GM19025 (cell line): ENCODE measurements at regions not wholly inside any gene's neighbourhood (a gene's known extent, or its start where the extent isn't known, plus 50 kb on each side); places are given as distances from the start of the nearest gene placed in this dataset.
"Not testable (repeated sequence)": the region's sequence is repeated elsewhere in the genome, so short reads cannot be mapped to it uniquely, and the experiment has no call there.

Experiments
- ATAC-seq: cut with Tn5 transposase; IDR thresholded peaks from one replicate; pipeline ENCODE4 v1.9.1; 2021; ENCODE audit warnings: mild to moderate bottlenecking, low read depth, moderate library complexity; ENCODE audit not compliant: unreplicated experiment

- no peak for ATAC-seq
Observed at GRCh38 chr5:105924366-105924765, 1746.4 kb downstream of the EFNA5 start.

GRCh38 chr5:105922574-105922973, 1748.2 kb downstream of the EFNA5 start:
- ATAC-seq: no peak

GRCh38 chr5:105922080-105922479, 1748.7 kb downstream of the EFNA5 start:
- ATAC-seq: no peak

- no peak for ATAC-seq
Observed at GRCh38 chr5:105917189-105917588, 1753.5 kb downstream of the EFNA5 start.

GRCh38 chr5:105907016-105907415, 1763.7 kb downstream of the EFNA5 start:
- ATAC-seq: no peak

- ATAC-seq: no peak
Observed at GRCh38 chr5:105905392-105905791, 1765.3 kb downstream of the EFNA5 start.

- ATAC-seq: no peak
Observed at GRCh38 chr5:105903069-105903468, 1767.7 kb downstream of the EFNA5 start.

GRCh38 chr5:105899726-105900125, 1771.0 kb downstream of the EFNA5 start:
- no peak for ATAC-seq

- no peak for ATAC-seq
Observed at GRCh38 chr5:105898183-105898582, 1772.6 kb downstream of the EFNA5 start.

- no peak for ATAC-seq
Observed at GRCh38 chr5:105885266-105885665, 1785.5 kb downstream of the EFNA5 start.

GRCh38 chr5:105882956-105883481, 1787.7 kb downstream of the EFNA5 start:
- ATAC-seq: no peak

GRCh38 chr5:105878402-105878801, 1792.3 kb downstream of the EFNA5 start:
- ATAC-seq: no peak

- ATAC-seq: no peak
Observed at GRCh38 chr5:105877592-105877991, 1793.1 kb downstream of the EFNA5 start.

GRCh38 chr5:105874316-105874715, 1796.4 kb downstream of the EFNA5 start:
- ATAC-seq: no peak

GRCh38 chr5:105872569-105873270, 1798.0 kb downstream of the EFNA5 start:
- ATAC-seq: no peak

GRCh38 chr5:105868038-105868780, 1802.5 kb downstream of the EFNA5 start:
- ATAC-seq: no peak

GRCh38 chr5:105865834-105866233, 1804.9 kb downstream of the EFNA5 start:
- no peak for ATAC-seq

- ATAC-seq: not testable (repeated sequence)
Observed at GRCh38 chr5:105859350-105859749, 1811.4 kb downstream of the EFNA5 start.

- ATAC-seq: no peak
Observed at GRCh38 chr5:105849701-105850100, 1821.0 kb downstream of the EFNA5 start.

GRCh38 chr5:105840800-105841199, 1829.9 kb downstream of the EFNA5 start:
- no peak for ATAC-seq

- ATAC-seq: no peak
Observed at GRCh38 chr5:105836887-105837286, 1833.8 kb downstream of the EFNA5 start.

- no peak for ATAC-seq
Observed at GRCh38 chr5:105836268-105836667, 1834.5 kb downstream of the EFNA5 start.
